Mesothelial cell of epicardium (in vitro differentiated cells): ENCODE measurements at regions not wholly inside any gene's neighbourhood (a gene's known extent, or its start where the extent isn't known, plus 50 kb on each side); places are given as distances from the start of the nearest gene placed in this dataset.

Experiments
- DNase-seq, 2 experiments: peaks; one replicate each; pipeline ENCODE4 v3.0.0; 2021; ENCODE audit warnings: low spot score in 2 of 2; ENCODE audit not compliant: unreplicated experiment in 2 of 2
- H3K27ac Mint-ChIP-seq: 2 replicates; pipeline ENCODE4 v1.8.0; 2021; ENCODE audit warnings: mixed read lengths
- H3K27me3 Mint-ChIP-seq: 2 replicates; pipeline ENCODE4 v1.8.0; 2021; ENCODE audit warnings: low read depth, mixed read lengths
- H3K36me3 Mint-ChIP-seq: 2 replicates; pipeline ENCODE4 v1.8.0; 2021; ENCODE audit warnings: mixed read lengths
- H3K4me1 Mint-ChIP-seq: 2 replicates; pipeline ENCODE4 v1.8.0; 2021; ENCODE audit warnings: mixed read lengths
- H3K4me3 Mint-ChIP-seq: 2 replicates; pipeline ENCODE4 v1.8.0; 2021; ENCODE audit warnings: mild to moderate bottlenecking, moderate library complexity, mixed read lengths
- H3K9me3 Mint-ChIP-seq: 2 replicates; pipeline ENCODE4 v1.8.0; 2021; ENCODE audit warnings: mixed read lengths
- TF ChIP-seq, protein P1 (sequence below): fragments of 200-600 bp; sonication (generic); IDR thresholded peaks from one replicate; pipeline ENCODE4 v1.5.0; 2021; ENCODE audit warnings: antibody characterized with exemption; ENCODE audit not compliant: unreplicated experiment

- H3K27ac Mint-ChIP-seq: peak overlapping the region; percentile 45
- TF ChIP-seq, protein P1, sequence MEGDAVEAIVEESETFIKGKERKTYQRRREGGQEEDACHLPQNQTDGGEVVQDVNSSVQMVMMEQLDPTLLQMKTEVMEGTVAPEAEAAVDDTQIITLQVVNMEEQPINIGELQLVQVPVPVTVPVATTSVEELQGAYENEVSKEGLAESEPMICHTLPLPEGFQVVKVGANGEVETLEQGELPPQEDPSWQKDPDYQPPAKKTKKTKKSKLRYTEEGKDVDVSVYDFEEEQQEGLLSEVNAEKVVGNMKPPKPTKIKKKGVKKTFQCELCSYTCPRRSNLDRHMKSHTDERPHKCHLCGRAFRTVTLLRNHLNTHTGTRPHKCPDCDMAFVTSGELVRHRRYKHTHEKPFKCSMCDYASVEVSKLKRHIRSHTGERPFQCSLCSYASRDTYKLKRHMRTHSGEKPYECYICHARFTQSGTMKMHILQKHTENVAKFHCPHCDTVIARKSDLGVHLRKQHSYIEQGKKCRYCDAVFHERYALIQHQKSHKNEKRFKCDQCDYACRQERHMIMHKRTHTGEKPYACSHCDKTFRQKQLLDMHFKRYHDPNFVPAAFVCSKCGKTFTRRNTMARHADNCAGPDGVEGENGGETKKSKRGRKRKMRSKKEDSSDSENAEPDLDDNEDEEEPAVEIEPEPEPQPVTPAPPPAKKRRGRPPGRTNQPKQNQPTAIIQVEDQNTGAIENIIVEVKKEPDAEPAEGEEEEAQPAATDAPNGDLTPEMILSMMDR: no peak
- peaks cover 31% of the 10 kb centered on the region for H3K4me1 Mint-ChIP-seq
Observed at GRCh38 chr11:104694259-104695064, 203.8 kb downstream of the CASP12 start.

GRCh38 chr11:104692751-104693150 lies 205.5 kb downstream of the CASP12 start:
- peaks cover 3% of the 10 kb centered on the region for H3K36me3 Mint-ChIP-seq
- DNase-seq: no peak
- no peak overlapping the region for H3K4me3 Mint-ChIP-seq
- no peak overlapping the region for H3K27ac Mint-ChIP-seq
- H3K9me3 Mint-ChIP-seq: peaks cover 17% of the 10 kb centered on the region
- TF ChIP-seq, protein P1: no peak
- peaks cover 31% of the 10 kb centered on the region for H3K4me1 Mint-ChIP-seq
- H3K27me3 Mint-ChIP-seq: no peaks in the 10 kb centered on the region

More at GRCh38 chr11:104694259-104695064, 203.8 kb downstream of the CASP12 start:
- no peak for DNase-seq
- H3K36me3 Mint-ChIP-seq: peaks cover 3% of the 10 kb centered on the region
- H3K9me3 Mint-ChIP-seq: peaks cover 17% of the 10 kb centered on the region
- no peak overlapping the region for H3K4me3 Mint-ChIP-seq
- no peaks in the 10 kb centered on the region for H3K27me3 Mint-ChIP-seq

GRCh38 chr11:104691129-104691528 lies 207.1 kb downstream of the CASP12 start:
- TF ChIP-seq, protein P1: no peak
- H3K36me3 Mint-ChIP-seq: peaks cover 3% of the 10 kb centered on the region
- peaks cover 31% of the 10 kb centered on the region for H3K4me1 Mint-ChIP-seq
- no peaks in the 10 kb centered on the region for H3K27me3 Mint-ChIP-seq
- H3K9me3 Mint-ChIP-seq: peaks cover 11% of the 10 kb centered on the region
- no peak for DNase-seq
- no peak overlapping the region for H3K27ac Mint-ChIP-seq
- H3K4me3 Mint-ChIP-seq: no peak overlapping the region

- peaks cover 13% of the 10 kb centered on the region for H3K9me3 Mint-ChIP-seq
- DNase-seq: no peak
- TF ChIP-seq, protein P1: no peak
- H3K36me3 Mint-ChIP-seq: peaks cover 3% of the 10 kb centered on the region
- H3K4me3 Mint-ChIP-seq: no peak overlapping the region
- H3K27ac Mint-ChIP-seq: no peak overlapping the region
- H3K4me1 Mint-ChIP-seq: peaks cover 27% of the 10 kb centered on the region
- H3K27me3 Mint-ChIP-seq: no peaks in the 10 kb centered on the region
Observed at GRCh38 chr11:104690241-104690640, 208.0 kb downstream of the CASP12 start.

DNA sequence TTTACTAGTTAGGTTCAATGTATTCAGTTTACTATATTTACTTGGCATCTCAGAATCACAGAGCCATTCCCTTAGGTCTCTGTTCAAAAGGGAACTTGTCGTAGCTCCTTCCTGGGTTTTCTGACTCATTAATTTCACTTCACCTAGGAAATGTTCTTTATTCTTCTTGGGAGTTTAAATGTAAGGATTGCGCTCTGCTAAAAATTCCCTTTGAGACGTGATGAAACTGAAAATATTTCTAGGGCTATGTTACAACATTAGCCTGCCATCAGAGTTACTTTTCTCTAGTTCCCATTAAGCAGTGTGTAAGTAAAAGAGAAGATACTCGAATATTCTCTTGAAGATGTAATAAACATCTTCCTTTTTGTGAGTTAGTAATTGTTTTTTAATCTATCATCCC lies 209.5 kb downstream of the CASP12 start:
- Mint-ChIP-seq H3K27ac (no peak overlapping the region), H3K36me3 (peaks cover 3% of the 10 kb centered on the region), H3K9me3 (peaks cover 17% of the 10 kb centered on the region), H3K4me1 (peaks cover 14% of the 10 kb centered on the region), H3K27me3 (no peaks in the 10 kb centered on the region), H3K4me3 (no peak overlapping the region)
- TF ChIP-seq, protein P1: no peak
- no peak for DNase-seq
